C4-2B (cell line): ENCODE measurements at regions not wholly inside any gene's neighbourhood (a gene's known extent, or its start where the extent isn't known, plus 50 kb on each side); places are given as distances from the start of the nearest gene placed in this dataset.

Source experiments
- H3K27ac ChIP-seq: fragments of 450-650 bp; 2 replicates; pipeline ENCODE4 v1.5.1; 2017
- ZFX ChIP-seq: fragments of 450-650 bp; IDR thresholded peaks from 2 replicates; pipeline ENCODE4 v1.6.1; 2017
- TF ChIP-seq, protein P1 (sequence below): fragments of 450-650 bp; conservative IDR thresholded peaks from 2 replicates; pipeline ENCODE4 v1.5.1; 2017; ENCODE audit warnings: mild to moderate bottlenecking

DNA sequence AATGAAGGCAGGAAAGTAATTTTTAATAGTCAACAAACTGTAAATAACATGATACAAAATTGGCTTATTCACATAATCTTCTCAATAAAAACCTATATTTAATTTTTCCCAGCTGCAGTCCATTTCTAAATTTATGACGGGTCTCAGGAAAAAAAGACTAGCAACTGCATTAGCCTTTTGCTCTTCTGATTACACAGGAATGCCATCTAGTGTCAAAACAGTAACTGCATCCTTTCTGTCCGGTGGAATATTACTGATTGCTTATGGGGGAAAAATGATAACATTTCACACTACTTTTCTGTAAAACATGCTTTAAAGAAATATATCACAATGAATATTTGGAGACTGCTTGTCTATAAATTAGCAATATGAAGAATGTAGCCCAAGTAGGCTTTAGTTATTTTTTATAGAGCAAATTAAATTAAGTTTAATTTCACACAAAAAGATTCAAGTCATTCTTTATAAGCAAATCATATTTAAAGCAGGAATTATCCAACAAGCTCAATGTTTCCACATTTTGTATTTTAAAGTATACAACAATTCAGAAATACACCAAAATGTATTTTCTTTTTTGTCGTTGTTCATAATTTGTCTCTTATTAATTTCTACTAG is 534.7 kb downstream of the CDH10 start:
- H3K27ac ChIP-seq = no peak overlapping the region
- TF ChIP-seq ZFX = no peak
- TF ChIP-seq, protein P1, sequence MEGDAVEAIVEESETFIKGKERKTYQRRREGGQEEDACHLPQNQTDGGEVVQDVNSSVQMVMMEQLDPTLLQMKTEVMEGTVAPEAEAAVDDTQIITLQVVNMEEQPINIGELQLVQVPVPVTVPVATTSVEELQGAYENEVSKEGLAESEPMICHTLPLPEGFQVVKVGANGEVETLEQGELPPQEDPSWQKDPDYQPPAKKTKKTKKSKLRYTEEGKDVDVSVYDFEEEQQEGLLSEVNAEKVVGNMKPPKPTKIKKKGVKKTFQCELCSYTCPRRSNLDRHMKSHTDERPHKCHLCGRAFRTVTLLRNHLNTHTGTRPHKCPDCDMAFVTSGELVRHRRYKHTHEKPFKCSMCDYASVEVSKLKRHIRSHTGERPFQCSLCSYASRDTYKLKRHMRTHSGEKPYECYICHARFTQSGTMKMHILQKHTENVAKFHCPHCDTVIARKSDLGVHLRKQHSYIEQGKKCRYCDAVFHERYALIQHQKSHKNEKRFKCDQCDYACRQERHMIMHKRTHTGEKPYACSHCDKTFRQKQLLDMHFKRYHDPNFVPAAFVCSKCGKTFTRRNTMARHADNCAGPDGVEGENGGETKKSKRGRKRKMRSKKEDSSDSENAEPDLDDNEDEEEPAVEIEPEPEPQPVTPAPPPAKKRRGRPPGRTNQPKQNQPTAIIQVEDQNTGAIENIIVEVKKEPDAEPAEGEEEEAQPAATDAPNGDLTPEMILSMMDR = peak; percentile 89

DNA sequence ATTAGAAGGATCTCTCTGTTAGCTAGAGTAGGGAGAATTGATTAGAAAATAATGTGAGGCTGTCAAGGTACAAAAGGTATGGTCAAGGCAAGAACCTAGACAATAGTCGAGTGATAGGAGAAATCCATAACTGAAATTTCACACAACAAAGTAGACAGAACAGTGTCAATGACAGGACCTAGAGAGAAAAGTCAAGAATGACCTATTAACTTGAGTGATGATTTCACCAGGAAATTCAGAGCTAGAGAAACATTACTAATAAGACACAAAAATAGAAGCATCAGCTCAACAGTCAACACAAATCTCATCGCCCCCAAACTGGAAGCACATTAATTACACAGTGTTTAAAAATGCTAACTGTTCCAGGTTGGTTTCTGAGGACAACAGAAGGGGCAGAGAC is 532.4 kb downstream of the CDH10 start:
- no peak for TF ChIP-seq ZFX
- TF ChIP-seq, protein P1 = no peak
- H3K27ac ChIP-seq = no peak overlapping the region

DNA sequence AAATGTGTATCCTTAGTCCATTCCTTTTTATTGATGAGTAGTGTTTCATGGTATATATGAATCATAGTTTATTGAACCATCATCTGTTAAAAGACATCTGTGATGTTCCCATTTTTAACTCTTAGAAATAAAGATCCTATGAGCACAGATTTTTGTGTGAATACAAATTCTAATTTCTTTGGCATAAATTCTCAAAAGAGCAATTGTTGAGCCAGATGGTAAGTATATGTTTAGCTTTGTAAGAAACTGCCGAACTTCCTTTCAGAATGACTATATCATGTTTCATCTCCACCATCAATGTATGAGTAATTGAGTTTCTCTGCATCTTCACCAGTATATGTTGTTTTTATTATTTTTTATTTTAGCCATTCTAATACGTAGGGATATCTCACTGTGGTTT is 526.4 kb downstream of the CDH10 start:
- no peak for TF ChIP-seq ZFX
- TF ChIP-seq, protein P1 = no peak
- H3K27ac ChIP-seq = no peak overlapping the region

DNA sequence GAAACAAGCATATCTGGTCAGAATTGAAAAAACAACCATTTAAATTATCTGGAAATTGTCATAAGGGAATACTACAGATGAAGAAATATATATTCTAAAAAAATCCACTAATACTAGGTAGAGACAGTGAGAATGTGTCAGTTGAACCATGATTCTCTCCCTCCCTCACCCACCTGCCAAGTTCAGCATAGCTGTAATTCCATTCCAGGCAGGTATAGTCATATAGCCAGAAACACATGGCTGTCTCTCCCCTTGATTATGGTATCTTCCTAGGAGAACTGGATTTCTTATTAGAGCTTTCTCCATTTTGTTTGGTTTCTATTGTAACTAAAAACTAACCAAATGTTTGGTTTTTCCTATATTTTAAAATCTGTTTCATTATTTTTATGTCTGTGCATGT is 509.2 kb downstream of the CDH10 start:
- no peak for TF ChIP-seq ZFX
- TF ChIP-seq, protein P1 = no peak
- no peak overlapping the region for H3K27ac ChIP-seq

DNA sequence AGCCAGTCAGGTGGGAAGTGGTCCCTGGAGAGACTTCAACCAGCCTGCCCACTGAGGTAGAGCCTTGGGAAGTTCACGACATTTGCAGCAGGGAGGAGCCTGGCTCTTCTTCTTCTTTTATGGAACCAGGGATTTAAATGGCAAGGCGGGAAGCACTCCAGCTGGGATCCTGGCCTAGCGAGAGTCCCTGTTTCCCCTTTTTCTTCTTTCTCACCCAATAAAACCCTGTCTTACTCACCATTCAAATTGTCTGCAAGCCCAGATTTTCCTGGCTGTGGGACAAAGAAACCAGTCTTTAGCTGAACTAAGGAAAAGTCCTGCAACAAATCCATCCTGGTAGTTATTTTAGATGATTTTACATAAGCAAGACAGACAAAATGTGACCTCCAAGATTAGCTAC is 503.7 kb downstream of the CDH10 start:
- no peak overlapping the region for H3K27ac ChIP-seq
- TF ChIP-seq, protein P1 = no peak
- no peak for TF ChIP-seq ZFX

DNA sequence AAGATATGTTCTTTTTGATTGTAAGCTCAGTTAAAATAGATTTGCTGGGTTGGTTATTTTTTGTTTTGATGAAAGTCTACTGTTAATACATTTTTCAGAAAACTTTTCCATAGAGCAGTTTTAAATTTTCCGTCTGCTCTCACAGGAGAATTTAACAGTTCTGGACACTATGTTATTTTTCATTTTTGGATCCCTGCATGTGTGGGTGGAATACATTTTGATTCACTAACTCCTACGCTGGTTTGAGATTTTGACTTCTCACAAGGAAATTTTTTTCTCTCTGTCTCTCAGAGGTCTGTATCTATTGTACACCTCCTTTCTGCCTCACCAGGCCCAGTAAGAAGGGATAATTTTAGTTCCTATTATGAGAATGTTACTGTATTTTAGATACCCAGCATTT is 502.4 kb downstream of the CDH10 start:
- TF ChIP-seq, protein P1 = no peak
- TF ChIP-seq ZFX = no peak
- H3K27ac ChIP-seq = no peak overlapping the region

DNA sequence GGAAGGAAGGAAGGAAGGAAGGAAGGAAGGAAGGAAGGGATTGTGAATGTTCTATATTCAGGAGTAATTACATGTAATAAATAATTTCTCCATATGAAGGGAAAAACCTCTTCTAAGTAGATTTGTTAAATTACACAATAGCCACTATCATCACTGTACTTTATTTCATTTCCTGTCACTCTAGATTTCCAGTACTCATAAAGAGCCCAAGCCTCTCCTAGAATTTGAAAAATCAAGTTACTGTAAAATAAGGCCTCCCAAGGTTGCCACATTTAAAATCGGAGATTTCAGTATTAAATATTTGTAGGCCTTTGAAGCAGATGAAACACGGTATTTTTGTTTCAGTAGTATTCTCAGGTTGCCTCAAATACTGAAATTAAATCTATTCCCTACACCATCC is 499.0 kb downstream of the CDH10 start:
- TF ChIP-seq, protein P1 = no peak
- no peak for TF ChIP-seq ZFX
- no peak overlapping the region for H3K27ac ChIP-seq
